ENCODE measurements at regions not wholly inside any gene's neighbourhood (a gene's known extent, or its start where the extent isn't known, plus 50 kb on each side); places are given as distances from the start of the nearest gene placed in this dataset.
"Not testable (repeated sequence)": the region's sequence is repeated elsewhere in the genome, so short reads cannot be mapped to it uniquely, and the experiment has no call there.

- no peak for DNase-seq
These were observed 97.4 kb downstream of the EMB start for GRCh38 chr5:50343715-50344114.

DNA sequence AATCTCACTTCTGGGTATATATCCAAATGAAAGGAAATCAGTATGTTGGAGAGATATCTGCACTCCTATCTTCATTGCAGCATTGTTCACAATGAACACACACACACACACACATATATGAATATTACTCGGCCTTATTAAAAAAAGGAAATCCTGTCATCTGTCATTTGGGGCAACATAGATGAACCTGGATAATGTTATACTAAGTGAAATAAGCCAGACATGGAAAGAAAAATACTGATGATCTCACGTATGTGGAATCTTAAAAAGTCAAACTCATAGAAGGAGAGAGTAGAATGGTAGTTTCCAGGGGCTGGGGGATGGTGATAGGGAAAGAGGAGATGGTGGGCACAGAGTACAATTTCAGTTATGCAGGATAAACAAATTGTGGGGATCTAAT lies 100.3 kb downstream of the EMB start:
- DNase-seq, result no peak

- not testable (repeated sequence) for DNase-seq
These were observed 110.5 kb downstream of the EMB start for GRCh38 chr5:50330633-50331032.

- DNase-seq, result no peak
These were observed 112.8 kb downstream of the EMB start for GRCh38 chr5:50328193-50328729.

- peak; percentile 47 for DNase-seq
These were observed 115.8 kb downstream of the EMB start for GRCh38 chr5:50325237-50325832.

DNA sequence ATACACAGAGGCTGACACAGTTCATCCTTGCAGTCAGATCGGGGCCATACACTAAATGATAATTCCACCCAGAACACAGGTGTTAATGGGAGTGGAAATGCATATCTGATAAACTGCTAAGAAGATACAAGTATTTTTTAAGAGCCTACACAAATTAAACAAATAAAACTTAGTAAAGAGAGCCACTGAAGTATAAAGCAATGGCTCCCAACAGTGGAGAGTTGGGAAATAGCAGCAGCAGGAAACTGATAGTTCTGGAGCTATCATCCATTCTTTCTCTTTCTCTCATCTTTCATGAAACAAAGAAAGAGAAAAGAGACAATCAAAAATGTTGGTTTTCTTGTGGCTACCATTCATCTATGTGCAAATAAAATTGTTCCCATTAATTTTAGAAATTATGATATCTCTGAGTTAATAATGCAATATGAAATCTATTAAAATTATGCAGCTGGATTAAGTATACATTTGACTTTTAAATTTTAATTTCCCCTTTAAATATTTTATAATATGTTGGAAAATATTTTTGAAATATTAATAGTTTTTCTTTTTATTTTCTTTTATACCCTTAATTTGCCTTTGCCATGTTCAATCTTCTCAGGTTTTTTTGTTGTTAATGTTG lies 120.8 kb downstream of the EMB start:
- DNase-seq, result no peak

DNA sequence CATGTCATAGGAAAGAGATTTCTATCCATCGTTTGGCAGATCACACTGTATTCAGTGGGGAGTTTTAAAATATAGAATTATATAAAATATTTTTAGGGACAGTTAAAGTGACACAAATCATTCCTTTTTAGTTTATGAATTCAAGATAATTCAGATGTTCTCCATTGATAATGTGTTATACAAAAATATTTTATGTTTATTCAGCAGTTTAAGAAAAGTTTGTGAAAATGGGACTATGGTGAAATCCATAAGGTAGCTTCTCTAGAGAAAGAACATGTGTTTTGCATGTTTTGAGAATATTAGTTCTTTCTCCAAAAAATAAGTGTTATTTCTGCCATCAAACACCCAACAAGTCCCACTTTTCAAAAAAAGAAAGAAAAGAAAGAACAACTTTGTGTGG lies 122.9 kb downstream of the EMB start:
- DNase-seq, result no peak

DNA sequence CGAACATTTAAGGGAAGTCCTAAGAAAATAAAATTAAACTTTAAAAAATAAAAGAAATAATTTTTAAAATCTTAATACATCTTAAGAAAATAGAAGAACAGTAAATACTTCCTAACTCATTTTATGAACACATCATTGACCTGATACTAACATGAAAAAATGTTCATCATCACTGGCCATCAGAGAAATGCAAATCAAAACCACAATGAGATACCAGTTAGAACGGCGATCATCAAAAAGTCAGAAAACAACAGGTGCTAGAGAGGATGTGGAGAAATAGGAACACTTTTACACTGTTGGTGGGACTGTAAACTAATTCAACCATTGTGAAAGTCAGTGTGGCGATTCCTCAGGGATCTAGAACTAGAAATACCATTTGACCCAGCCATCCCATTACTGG lies 134.6 kb downstream of the EMB start:
- not testable (repeated sequence) for DNase-seq

- DNase-seq, result no peak
These were observed 138.1 kb downstream of the EMB start for GRCh38 chr5:50302815-50303490.

DNA sequence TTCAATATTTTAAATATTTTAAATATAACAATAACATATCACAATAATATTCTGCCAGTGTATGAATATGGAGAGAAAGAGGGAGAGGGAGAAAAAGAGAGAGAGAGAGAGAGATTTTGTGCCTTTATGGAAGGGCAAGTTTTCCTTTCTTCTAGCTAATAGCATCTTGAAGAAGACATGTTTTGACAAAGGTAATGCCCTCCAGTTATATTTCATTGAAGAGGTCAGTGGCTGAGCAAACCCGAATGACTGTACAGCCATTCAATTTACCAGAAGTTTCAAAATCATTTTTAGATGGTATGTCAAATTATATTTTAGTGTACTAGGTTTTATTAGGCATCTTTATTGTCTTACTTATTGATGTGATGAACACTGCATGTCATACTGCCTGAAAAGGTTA lies 139.3 kb downstream of the EMB start:
- no peak for DNase-seq

DNA sequence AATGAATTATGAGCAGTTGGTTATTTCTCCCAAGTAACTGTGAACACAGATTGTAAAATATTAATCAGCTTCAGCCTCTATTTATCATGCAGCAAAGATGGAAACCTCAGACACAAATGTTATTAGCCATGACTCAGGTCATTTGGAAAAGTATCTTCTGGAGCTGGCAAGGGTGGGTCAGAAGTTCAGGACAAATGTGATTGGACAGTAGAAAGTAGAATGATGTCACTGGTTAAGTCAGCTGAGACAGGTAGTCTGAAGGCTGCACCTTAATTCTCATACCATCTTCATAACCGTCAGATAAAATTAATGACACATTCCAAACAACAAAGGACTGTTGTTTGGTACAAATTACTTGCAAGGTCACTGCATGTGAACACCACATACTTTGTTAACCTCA lies 140.2 kb downstream of the EMB start:
- DNase-seq, result no peak

DNA sequence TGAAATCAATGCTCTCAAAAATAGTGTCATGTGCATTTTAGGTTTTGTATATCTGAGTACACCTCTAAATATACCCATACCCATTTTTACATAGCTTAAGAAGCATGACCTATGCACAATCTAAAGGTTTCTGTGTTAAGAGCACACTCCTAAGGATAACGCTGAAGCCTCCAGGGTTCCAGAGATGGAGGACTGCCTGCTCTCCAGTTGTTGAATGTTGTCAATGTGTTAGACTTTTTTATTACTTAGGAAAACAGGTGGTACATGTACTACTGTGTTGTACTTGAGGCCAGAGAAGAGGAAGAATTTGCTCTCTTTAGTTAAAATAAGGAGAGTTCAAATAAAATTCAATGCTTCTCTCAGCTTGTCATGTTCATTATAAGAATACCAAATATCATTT lies 141.2 kb downstream of the EMB start:
- no peak for DNase-seq

DNA sequence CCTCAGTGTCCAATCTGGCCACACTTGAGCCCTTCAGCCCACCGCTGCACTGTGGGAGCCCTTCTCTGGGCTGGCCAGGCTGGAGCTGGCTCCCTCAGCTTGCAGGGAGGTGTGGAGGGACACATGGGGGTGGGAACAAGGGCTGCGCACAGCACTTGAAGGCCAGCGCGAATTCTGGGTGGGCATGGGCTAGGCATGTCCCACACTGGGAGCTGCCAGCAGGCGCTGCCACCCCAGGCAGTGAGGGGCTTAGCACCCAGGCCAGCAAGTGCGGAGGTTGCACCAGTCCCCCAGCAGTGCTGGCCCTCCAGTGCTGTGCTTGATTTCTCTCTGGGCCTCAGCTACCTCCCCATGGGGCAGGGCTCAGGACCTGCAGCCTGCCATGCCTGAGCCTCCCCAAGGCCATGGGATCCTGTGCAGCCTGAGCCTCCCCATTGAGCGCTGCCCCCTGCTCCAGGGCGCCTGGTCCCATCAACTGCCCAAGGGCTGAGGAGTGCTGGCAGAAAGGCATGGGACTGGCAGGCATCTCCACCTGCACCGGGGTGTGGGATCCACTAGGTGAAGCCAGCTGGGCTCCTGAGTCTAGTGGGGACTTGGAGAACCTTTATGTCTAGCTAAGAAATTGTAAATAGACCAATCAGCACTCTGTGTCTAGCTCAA lies 148.2 kb downstream of the EMB start:
- no peak for DNase-seq

DNA sequence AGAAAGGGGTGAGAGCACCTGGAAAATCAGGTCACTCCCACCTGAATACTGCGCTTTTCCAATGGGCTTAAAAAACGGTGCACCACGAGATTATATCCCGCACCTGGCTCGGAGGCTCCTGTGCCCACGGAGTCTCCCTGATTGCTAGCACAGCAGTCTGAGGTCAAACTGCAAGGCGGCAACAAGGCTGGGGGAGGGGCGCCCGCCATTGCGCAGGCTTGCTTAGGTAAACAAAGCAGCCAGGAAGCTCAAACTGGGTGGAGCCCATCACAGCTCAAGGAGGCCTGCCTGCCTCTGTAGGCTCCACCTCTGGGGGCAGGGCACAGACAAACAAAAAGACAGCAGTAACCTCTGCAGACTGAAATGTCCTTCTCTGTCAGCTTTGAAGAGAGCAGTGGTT lies 160.6 kb downstream of the EMB start:
- peak; percentile 33 for DNase-seq

Measured in NCI-H2171 treated with DMSO at 0.1 percent for 48 hours (cell line).